ENCODE measurements at regions not wholly inside any gene's neighbourhood (a gene's known extent, or its start where the extent isn't known, plus 50 kb on each side); places are given as distances from the start of the nearest gene placed in this dataset.

DNA sequence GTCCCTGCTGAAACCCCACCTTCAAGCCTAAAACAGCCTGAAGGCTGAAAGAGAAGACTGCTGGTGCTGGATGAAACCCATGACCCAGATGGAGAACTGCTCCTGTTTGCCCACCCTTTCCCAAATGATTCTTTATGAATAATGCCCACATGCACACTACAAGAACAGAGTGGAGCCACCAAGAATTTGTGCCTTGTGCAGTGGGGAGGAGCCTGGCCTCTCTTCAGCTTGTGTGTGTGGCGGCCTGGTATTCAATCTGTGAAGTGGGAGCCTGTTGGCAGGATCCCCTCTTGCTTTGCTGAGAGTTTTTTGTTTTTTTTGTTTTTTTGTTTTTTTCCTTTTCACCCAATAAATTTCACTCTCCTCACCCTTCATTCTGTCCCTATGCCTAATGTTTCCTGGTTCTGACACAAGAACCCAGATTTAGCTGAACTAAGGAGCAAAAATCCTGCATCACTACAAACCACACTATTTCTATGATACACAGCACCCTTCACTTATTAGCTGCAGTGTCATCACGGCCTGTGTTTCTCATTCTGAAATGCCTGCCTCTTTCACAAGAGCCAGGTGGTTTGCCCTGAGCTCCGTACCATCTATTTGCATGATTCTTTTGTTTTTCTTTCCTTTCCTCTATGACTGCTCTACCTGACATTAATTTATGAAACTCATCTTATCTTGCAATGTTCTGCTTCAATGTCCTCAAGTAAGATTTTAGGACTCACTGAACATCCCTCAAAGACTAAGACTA, 585.5 kb upstream of the ATXN7L3B start:
- H3K36me3 ChIP-seq (ENCODE audit: control insufficient read depth, insufficient read depth, low read length) = no peaks in the 10 kb centered on the region
- no peak for ATAC-seq
- no peaks in the 10 kb centered on the region for H3K4me1 ChIP-seq (ENCODE audit: control insufficient read depth, insufficient read depth, low read length)
- TF ChIP-seq, protein P1, sequence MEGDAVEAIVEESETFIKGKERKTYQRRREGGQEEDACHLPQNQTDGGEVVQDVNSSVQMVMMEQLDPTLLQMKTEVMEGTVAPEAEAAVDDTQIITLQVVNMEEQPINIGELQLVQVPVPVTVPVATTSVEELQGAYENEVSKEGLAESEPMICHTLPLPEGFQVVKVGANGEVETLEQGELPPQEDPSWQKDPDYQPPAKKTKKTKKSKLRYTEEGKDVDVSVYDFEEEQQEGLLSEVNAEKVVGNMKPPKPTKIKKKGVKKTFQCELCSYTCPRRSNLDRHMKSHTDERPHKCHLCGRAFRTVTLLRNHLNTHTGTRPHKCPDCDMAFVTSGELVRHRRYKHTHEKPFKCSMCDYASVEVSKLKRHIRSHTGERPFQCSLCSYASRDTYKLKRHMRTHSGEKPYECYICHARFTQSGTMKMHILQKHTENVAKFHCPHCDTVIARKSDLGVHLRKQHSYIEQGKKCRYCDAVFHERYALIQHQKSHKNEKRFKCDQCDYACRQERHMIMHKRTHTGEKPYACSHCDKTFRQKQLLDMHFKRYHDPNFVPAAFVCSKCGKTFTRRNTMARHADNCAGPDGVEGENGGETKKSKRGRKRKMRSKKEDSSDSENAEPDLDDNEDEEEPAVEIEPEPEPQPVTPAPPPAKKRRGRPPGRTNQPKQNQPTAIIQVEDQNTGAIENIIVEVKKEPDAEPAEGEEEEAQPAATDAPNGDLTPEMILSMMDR (IDR thresholded peaks at IDR 0.05) = no peak
- H3K4me3 ChIP-seq (ENCODE audit: low read length) = no peak overlapping the region
- 73% methylated on average over 2 of the region's 3 CpGs for WGBS (ENCODE audit: insufficient coverage)
- Mint-ChIP-seq H3K4me1 (no peaks in the 10 kb centered on the region), H3K27ac (no peak overlapping the region), H3K36me3 (no peaks in the 10 kb centered on the region), H3K4me3 (no peak overlapping the region), H3K27me3 (ENCODE audit: low read depth in 2 of 2) (no peaks in the 10 kb centered on the region), H3K9me3 (peaks cover 18 to 19% of the 10 kb centered on the region in 2 donors)
- DNase-seq = no peak
- no peaks in the 10 kb centered on the region for H3K9me3 ChIP-seq (ENCODE audit: control insufficient read depth, insufficient read depth, low read length)
- no peaks in the 10 kb centered on the region for H3K27me3 ChIP-seq (ENCODE audit: control insufficient read depth, insufficient read depth, low read length)
- no peak overlapping the region for H3K27ac ChIP-seq (ENCODE audit: low read length)
- intact Hi-C loops (cut with micrococcal nuclease) = no loop called here

DNA sequence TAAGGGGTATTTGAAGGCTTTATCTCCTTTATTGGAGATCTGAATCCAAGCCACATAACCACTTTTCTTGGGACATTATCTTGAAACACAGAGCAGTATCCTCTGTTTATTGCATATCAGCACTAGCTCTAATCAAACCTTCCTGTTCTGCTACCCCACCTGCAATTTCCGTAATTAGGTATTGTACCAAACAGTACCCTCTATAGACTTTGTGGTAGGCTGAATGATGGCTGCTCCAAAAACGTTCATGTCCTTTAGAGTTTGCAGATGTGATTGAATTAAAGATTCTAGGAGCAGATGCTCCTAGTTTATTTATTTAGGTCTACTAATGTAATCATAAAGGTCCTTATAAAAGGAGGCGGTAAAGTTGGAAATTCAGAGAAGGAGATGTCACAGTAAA, 573.0 kb upstream of the ATXN7L3B start:
- no peak overlapping the region for H3K4me3 Mint-ChIP-seq
- H3K4me1 ChIP-seq (ENCODE audit: control insufficient read depth, insufficient read depth, low read length) = no peaks in the 10 kb centered on the region
- 70% methylated on average over 2 of the region's 3 CpGs for WGBS (ENCODE audit: insufficient coverage)

DNA sequence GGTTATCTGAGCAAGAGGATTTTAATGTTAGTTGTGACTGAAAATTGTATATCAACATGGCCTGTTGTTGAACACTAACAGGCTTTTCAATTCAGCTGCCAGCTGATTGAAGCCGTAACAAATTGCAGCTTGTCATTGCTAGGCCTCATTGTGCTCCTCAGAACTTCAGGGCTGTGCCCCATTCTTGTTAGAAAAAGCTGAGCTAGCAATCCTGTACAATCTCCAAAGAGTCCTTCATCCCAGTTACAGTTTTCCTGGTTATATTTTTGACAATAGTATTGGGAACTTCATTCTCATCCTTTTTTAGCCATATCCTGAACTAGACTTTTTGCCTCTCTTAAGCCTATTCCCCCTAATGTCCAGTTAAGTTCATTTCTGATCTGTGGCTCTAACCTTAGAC, 564.1 kb upstream of the ATXN7L3B start:
- Histone ChIP-seq H3K36me3 (ENCODE audit: control insufficient read depth, insufficient read depth, low read length) (no peaks in the 10 kb centered on the region), H3K27me3 (ENCODE audit: control insufficient read depth, insufficient read depth, low read length) (no peaks in the 10 kb centered on the region), H3K9me3 (ENCODE audit: control insufficient read depth, insufficient read depth, low read length) (no peaks in the 10 kb centered on the region), H3K4me3 (ENCODE audit: low read length) (no peak overlapping the region), H3K27ac (ENCODE audit: low read length) (no peak overlapping the region), H3K4me1 (ENCODE audit: control insufficient read depth, insufficient read depth, low read length) (no peaks in the 10 kb centered on the region)
- Mint-ChIP-seq H3K27me3 (ENCODE audit: low read depth in 2 of 2) (no peaks in the 10 kb centered on the region), H3K4me1 (no peaks in the 10 kb centered on the region), H3K9me3 (peaks cover 9% of the 10 kb centered on the region in 2 donors), H3K36me3 (no peaks in the 10 kb centered on the region), H3K27ac (no peak overlapping the region), H3K4me3 (no peak overlapping the region)
- no peak for DNase-seq
- WGBS (ENCODE audit: insufficient coverage) = 82% methylated on average over 1 of the region's 1 CpG
- TF ChIP-seq, protein P1 (IDR thresholded peaks at IDR 0.05) = no peak
- no peak for ATAC-seq
- intact Hi-C loops (cut with micrococcal nuclease) = no loop called here

More for the DNA sequence above, 573.0 kb upstream of the ATXN7L3B start:
- Histone ChIP-seq H3K27me3 (ENCODE audit: control insufficient read depth, insufficient read depth, low read length) (no peaks in the 10 kb centered on the region), H3K36me3 (ENCODE audit: control insufficient read depth, insufficient read depth, low read length) (no peaks in the 10 kb centered on the region), H3K27ac (ENCODE audit: low read length) (no peak overlapping the region), H3K9me3 (ENCODE audit: control insufficient read depth, insufficient read depth, low read length) (no peaks in the 10 kb centered on the region), H3K4me3 (ENCODE audit: low read length) (no peak overlapping the region)
- DNase-seq = no peak
- Mint-ChIP-seq H3K27me3 (ENCODE audit: low read depth in 2 of 2) (no peaks in the 10 kb centered on the region), H3K4me1 (no peaks in the 10 kb centered on the region), H3K9me3 (peaks cover 0 to 5% of the 10 kb centered on the region in 2 donors), H3K27ac (no peak overlapping the region), H3K36me3 (no peaks in the 10 kb centered on the region)
- ATAC-seq = no peak
- intact Hi-C loops (cut with micrococcal nuclease) = no loop called here
- TF ChIP-seq, protein P1 (IDR thresholded peaks at IDR 0.05) = no peak

DNA sequence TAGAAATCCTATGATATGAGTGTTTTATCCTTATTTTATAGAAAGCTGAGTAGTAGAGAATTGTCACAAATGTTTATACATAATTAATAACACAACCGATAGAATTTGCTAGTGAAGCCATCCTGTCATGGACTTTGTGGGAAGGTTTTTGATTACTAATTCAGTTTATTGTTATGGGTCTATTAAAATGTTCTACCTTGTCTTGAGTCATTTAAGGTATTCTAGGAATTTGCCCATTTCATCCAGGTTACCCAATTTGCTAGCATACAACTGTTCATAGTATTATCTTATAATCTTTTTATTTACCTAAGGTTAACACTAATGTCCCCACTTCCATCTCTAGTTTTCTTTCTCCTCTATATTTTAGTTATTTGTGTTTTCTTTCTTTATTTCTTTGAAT, 553.1 kb upstream of the ATXN7L3B start:
- WGBS (ENCODE audit: insufficient coverage) = no CpG with 5 or more reads among the region's 1 CpG
- TF ChIP-seq, protein P1 (IDR thresholded peaks at IDR 0.05) = no peak
- DNase-seq (no peak), ATAC-seq (no peak)
- H3K27me3 ChIP-seq (ENCODE audit: control insufficient read depth, insufficient read depth, low read length) = no peaks in the 10 kb centered on the region
- H3K4me3 Mint-ChIP-seq = no peak overlapping the region
- no peaks in the 10 kb centered on the region for H3K4me1 Mint-ChIP-seq
- H3K27ac Mint-ChIP-seq = no peak overlapping the region
- no peaks in the 10 kb centered on the region for H3K9me3 ChIP-seq (ENCODE audit: control insufficient read depth, insufficient read depth, low read length)
- intact Hi-C loops (cut with micrococcal nuclease) = no loop called here
- H3K4me3 ChIP-seq (ENCODE audit: low read length) = no peak overlapping the region
- no peaks in the 10 kb centered on the region for H3K27me3 Mint-ChIP-seq (ENCODE audit: low read depth in 2 of 2)
- peaks cover 5 to 13% of the 10 kb centered on the region in 2 donors for H3K9me3 Mint-ChIP-seq
- H3K36me3 Mint-ChIP-seq = no peaks in the 10 kb centered on the region
- no peaks in the 10 kb centered on the region for H3K4me1 ChIP-seq (ENCODE audit: control insufficient read depth, insufficient read depth, low read length)
- no peak overlapping the region for H3K27ac ChIP-seq (ENCODE audit: low read length)
- no peaks in the 10 kb centered on the region for H3K36me3 ChIP-seq (ENCODE audit: control insufficient read depth, insufficient read depth, low read length)

All from natural killer cell (primary cell).